ENCODE measurements at regions not wholly inside any gene's neighbourhood (a gene's known extent, or its start where the extent isn't known, plus 50 kb on each side); places are given as distances from the start of the nearest gene placed in this dataset.

GRCh38 chr21:30102871-30103270, 63.7 kb downstream of the CLDN17 start:
- TF ChIP-seq, protein P1, sequence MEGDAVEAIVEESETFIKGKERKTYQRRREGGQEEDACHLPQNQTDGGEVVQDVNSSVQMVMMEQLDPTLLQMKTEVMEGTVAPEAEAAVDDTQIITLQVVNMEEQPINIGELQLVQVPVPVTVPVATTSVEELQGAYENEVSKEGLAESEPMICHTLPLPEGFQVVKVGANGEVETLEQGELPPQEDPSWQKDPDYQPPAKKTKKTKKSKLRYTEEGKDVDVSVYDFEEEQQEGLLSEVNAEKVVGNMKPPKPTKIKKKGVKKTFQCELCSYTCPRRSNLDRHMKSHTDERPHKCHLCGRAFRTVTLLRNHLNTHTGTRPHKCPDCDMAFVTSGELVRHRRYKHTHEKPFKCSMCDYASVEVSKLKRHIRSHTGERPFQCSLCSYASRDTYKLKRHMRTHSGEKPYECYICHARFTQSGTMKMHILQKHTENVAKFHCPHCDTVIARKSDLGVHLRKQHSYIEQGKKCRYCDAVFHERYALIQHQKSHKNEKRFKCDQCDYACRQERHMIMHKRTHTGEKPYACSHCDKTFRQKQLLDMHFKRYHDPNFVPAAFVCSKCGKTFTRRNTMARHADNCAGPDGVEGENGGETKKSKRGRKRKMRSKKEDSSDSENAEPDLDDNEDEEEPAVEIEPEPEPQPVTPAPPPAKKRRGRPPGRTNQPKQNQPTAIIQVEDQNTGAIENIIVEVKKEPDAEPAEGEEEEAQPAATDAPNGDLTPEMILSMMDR (IDR thresholded peaks at IDR 0.05; ENCODE audit: poor library complexity, severe bottlenecking): no peak
- TF ChIP-seq EP300 (conservative IDR thresholded peaks at IDR 0.05; ENCODE audit: poor library complexity, severe bottlenecking) (no peak), EZH2 (IDR thresholded peaks at IDR 0.05; ENCODE audit: borderline replicate concordance, insufficient read depth, low read length, poor library complexity, severe bottlenecking) (no peak), MXI1 (conservative IDR thresholded peaks at IDR 0.05; ENCODE audit: poor library complexity, severe bottlenecking) (no peak), TAF1 (IDR thresholded peaks at IDR 0.05; ENCODE audit: low read depth) (no peak), REST (IDR thresholded peaks at IDR 0.05; ENCODE audit: borderline replicate concordance) (no peak), POLR2AphosphoS5 (IDR thresholded peaks at IDR 0.05) (no peak), RAD21 (conservative IDR thresholded peaks at IDR 0.05) (no peak)
